ENCODE measurements at regions not wholly inside any gene's neighbourhood (a gene's known extent, or its start where the extent isn't known, plus 50 kb on each side); places are given as distances from the start of the nearest gene placed in this dataset.

DNA sequence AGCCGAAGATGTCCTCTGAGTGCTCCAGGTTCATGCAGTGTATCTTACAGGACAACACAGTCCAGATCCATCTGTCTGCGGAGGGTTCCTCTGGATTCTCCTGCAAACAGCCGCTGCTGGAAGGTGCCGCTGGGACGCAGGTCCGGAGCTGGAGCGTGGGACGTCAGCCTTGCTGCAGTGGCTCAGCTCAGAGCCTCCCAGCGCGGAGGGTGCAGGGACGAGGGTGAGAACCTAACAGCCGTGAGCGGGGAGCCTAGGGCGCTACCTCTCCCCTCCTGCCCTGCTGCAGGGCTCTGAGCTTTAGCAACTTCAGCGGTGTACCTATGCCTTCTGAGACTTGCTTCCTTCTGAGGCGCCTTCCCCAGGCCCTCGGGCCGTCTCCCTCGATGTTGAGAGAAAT lies 137.6 kb upstream of the TMEM72 start:
- ChIA-PET CTCF (no interaction called here), POLR2A (interaction anchor here (0.7 kb wide), 1 partner anchor 518 kb away, joined by 4 read pairs; no protein-coding TSS in a partner anchor)
- TF ChIP-seq PRRX2 (CRISPR knock-in tag; IDR thresholded peaks at IDR 0.05) (no peak), ZSCAN18 (CRISPR knock-in tag; IDR thresholded peaks at IDR 0.05) (no peak), EMX1 (CRISPR knock-in tag; IDR thresholded peaks at IDR 0.05) (no peak), ZNF671 (CRISPR knock-in tag; IDR thresholded peaks at IDR 0.05) (no peak), CREM (CRISPR knock-in tag; IDR thresholded peaks at IDR 0.05) (no peak), TP53 (CRISPR knock-in tag; IDR thresholded peaks at IDR 0.05) (no peak), SP1 (CRISPR knock-in tag; conservative IDR thresholded peaks at IDR 0.05) (no peak), OVOL2 (CRISPR knock-in tag; IDR thresholded peaks at IDR 0.05; ENCODE audit: borderline replicate concordance) (no peak), ATF1 (CRISPR knock-in tag; IDR thresholded peaks at IDR 0.05) (no peak), CREB1 (CRISPR knock-in tag; IDR thresholded peaks at IDR 0.05) (no peak)
- TF ChIP-seq, protein P1, sequence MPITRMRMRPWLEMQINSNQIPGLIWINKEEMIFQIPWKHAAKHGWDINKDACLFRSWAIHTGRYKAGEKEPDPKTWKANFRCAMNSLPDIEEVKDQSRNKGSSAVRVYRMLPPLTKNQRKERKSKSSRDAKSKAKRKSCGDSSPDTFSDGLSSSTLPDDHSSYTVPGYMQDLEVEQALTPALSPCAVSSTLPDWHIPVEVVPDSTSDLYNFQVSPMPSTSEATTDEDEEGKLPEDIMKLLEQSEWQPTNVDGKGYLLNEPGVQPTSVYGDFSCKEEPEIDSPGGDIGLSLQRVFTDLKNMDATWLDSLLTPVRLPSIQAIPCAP (CRISPR knock-in tag; IDR thresholded peaks at IDR 0.05), result no peak
- TF ChIP-seq, protein P2, sequence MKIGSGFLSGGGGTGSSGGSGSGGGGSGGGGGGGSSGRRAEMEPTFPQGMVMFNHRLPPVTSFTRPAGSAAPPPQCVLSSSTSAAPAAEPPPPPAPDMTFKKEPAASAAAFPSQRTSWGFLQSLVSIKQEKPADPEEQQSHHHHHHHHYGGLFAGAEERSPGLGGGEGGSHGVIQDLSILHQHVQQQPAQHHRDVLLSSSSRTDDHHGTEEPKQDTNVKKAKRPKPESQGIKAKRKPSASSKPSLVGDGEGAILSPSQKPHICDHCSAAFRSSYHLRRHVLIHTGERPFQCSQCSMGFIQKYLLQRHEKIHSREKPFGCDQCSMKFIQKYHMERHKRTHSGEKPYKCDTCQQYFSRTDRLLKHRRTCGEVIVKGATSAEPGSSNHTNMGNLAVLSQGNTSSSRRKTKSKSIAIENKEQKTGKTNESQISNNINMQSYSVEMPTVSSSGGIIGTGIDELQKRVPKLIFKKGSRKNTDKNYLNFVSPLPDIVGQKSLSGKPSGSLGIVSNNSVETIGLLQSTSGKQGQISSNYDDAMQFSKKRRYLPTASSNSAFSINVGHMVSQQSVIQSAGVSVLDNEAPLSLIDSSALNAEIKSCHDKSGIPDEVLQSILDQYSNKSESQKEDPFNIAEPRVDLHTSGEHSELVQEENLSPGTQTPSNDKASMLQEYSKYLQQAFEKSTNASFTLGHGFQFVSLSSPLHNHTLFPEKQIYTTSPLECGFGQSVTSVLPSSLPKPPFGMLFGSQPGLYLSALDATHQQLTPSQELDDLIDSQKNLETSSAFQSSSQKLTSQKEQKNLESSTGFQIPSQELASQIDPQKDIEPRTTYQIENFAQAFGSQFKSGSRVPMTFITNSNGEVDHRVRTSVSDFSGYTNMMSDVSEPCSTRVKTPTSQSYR (CRISPR knock-in tag; IDR thresholded peaks at IDR 0.05), result no peak
- ATAC-seq (peak; percentile 32; the same call in 1 of the 2 replicates), DNase-seq (ENCODE audit: low spot score) (no peak)
- no peaks in the 10 kb centered on the region for H3K36me3 Mint-ChIP-seq
- no peaks in the 10 kb centered on the region for H3K27me3 Mint-ChIP-seq (ENCODE audit: low read depth)
- H3K27ac Mint-ChIP-seq, result no peak overlapping the region
- no peaks in the 10 kb centered on the region for H3K9me3 Mint-ChIP-seq
- no peaks in the 10 kb centered on the region for H3K4me1 Mint-ChIP-seq
- H3K4me3 Mint-ChIP-seq, result no peak overlapping the region

- no peak for ATAC-seq
- H3K4me3 Mint-ChIP-seq, result no peak overlapping the region
- no peaks in the 10 kb centered on the region for H3K4me1 Mint-ChIP-seq
- ChIA-PET POLR2A (no interaction called here), CTCF (interaction anchor here (0.7 kb wide), 1 partner anchor 83 kb away, joined by 3 read pairs; no protein-coding TSS in a partner anchor)
- DNase-seq (ENCODE audit: low spot score), result no peak
- H3K27ac Mint-ChIP-seq, result no peak overlapping the region
- H3K36me3 Mint-ChIP-seq, result no peaks in the 10 kb centered on the region
- no peaks in the 10 kb centered on the region for H3K27me3 Mint-ChIP-seq (ENCODE audit: low read depth)
- no peaks in the 10 kb centered on the region for H3K9me3 Mint-ChIP-seq
- TF ChIP-seq HMGA2 (CRISPR knock-in tag; IDR thresholded peaks at IDR 0.05), result no peak
- TF ChIP-seq, protein P3, sequence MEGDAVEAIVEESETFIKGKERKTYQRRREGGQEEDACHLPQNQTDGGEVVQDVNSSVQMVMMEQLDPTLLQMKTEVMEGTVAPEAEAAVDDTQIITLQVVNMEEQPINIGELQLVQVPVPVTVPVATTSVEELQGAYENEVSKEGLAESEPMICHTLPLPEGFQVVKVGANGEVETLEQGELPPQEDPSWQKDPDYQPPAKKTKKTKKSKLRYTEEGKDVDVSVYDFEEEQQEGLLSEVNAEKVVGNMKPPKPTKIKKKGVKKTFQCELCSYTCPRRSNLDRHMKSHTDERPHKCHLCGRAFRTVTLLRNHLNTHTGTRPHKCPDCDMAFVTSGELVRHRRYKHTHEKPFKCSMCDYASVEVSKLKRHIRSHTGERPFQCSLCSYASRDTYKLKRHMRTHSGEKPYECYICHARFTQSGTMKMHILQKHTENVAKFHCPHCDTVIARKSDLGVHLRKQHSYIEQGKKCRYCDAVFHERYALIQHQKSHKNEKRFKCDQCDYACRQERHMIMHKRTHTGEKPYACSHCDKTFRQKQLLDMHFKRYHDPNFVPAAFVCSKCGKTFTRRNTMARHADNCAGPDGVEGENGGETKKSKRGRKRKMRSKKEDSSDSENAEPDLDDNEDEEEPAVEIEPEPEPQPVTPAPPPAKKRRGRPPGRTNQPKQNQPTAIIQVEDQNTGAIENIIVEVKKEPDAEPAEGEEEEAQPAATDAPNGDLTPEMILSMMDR (IDR thresholded peaks at IDR 0.05), result no peak
- TF ChIP-seq HMGXB4 (CRISPR knock-in tag; IDR thresholded peaks at IDR 0.05), result no peak
- no peak for TF ChIP-seq AR (CRISPR knock-in tag; IDR thresholded peaks at IDR 0.05)
- TF ChIP-seq ZNF232 (CRISPR knock-in tag; IDR thresholded peaks at IDR 0.05), result no peak
- TF ChIP-seq ATF6 (CRISPR knock-in tag; IDR thresholded peaks at IDR 0.05), result no peak
- TF ChIP-seq, protein P4, sequence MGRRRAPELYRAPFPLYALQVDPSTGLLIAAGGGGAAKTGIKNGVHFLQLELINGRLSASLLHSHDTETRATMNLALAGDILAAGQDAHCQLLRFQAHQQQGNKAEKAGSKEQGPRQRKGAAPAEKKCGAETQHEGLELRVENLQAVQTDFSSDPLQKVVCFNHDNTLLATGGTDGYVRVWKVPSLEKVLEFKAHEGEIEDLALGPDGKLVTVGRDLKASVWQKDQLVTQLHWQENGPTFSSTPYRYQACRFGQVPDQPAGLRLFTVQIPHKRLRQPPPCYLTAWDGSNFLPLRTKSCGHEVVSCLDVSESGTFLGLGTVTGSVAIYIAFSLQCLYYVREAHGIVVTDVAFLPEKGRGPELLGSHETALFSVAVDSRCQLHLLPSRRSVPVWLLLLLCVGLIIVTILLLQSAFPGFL (CRISPR knock-in tag; IDR thresholded peaks at IDR 0.05; ENCODE audit: borderline replicate concordance), result no peak
Measured at GRCh38 chr10:44774676-44775401, 136.3 kb upstream of the TMEM72 start.
